Activated T-cell treated with anti-CD3 and anti-CD28 coated beads, Interleukin-2, amount 50 U/mL, for 4 hours (primary cell): ENCODE measurements at regions not wholly inside any gene's neighbourhood (a gene's known extent, or its start where the extent isn't known, plus 50 kb on each side); places are given as distances from the start of the nearest gene placed in this dataset.

Source experiments
- ATAC-seq, 2 donors: fragments of 200-7000 bp; cut with Tn5 transposase; one replicate each; pipeline ENCODE4 v1.10.0; 2021
- DNase-seq: peaks from one replicate; pipeline ENCODE4 v3.0.0-alpha.2; 2020
- H3K27me3 Mint-ChIP-seq: one replicate; pipeline ENCODE4 v1.8.0; 2021; ENCODE audit warnings: low read depth, mixed read lengths
- H3K36me3 Mint-ChIP-seq: one replicate; pipeline ENCODE4 v1.8.0; 2022; ENCODE audit warnings: mixed read lengths; ENCODE audit not compliant: insufficient read depth
- H3K4me1 Mint-ChIP-seq: one replicate; pipeline ENCODE4 v1.8.0; 2021; ENCODE audit warnings: low read depth, mixed read lengths
- H3K4me3 Mint-ChIP-seq: one replicate; pipeline ENCODE4 v1.8.0; 2021; ENCODE audit warnings: mild to moderate bottlenecking, moderate library complexity, mixed read lengths
- H3K9me3 Mint-ChIP-seq: one replicate; pipeline ENCODE4 v1.8.0; 2021; ENCODE audit warnings: mixed read lengths

- Mint-ChIP-seq H3K4me1 (peaks cover 2% of the 10 kb centered on the region), H3K27me3 (peaks cover 2% of the 10 kb centered on the region), H3K36me3 (no peaks in the 10 kb centered on the region), H3K9me3 (no peaks in the 10 kb centered on the region), H3K4me3 (no peak overlapping the region)
- DNase-seq (no peak), ATAC-seq (no peak)
These were observed 180.8 kb upstream of the ARGLU1 start for GRCh38 chr13:106748785-106749184.

- no peaks in the 10 kb centered on the region for H3K36me3 Mint-ChIP-seq
- no peak overlapping the region for H3K4me3 Mint-ChIP-seq
- no peak for ATAC-seq
- no peak for DNase-seq
- H3K9me3 Mint-ChIP-seq = no peaks in the 10 kb centered on the region
- H3K4me1 Mint-ChIP-seq = no peaks in the 10 kb centered on the region
- H3K27me3 Mint-ChIP-seq = no peaks in the 10 kb centered on the region
These were observed 176.6 kb upstream of the ARGLU1 start for GRCh38 chr13:106744516-106744915.

- no peaks in the 10 kb centered on the region for H3K9me3 Mint-ChIP-seq
- H3K36me3 Mint-ChIP-seq = no peaks in the 10 kb centered on the region
- H3K27me3 Mint-ChIP-seq = no peaks in the 10 kb centered on the region
- H3K4me3 Mint-ChIP-seq = no peak overlapping the region
- H3K4me1 Mint-ChIP-seq = no peaks in the 10 kb centered on the region
- DNase-seq (no peak), ATAC-seq (no peak)
These were observed 170.3 kb upstream of the ARGLU1 start for GRCh38 chr13:106738186-106738678.

GRCh38 chr13:106736941-106737340, 169.0 kb upstream of the ARGLU1 start:
- no peaks in the 10 kb centered on the region for H3K9me3 Mint-ChIP-seq
- no peak overlapping the region for H3K4me3 Mint-ChIP-seq
- H3K4me1 Mint-ChIP-seq = no peaks in the 10 kb centered on the region
- no peak for ATAC-seq
- no peaks in the 10 kb centered on the region for H3K36me3 Mint-ChIP-seq
- DNase-seq = no peak
- no peaks in the 10 kb centered on the region for H3K27me3 Mint-ChIP-seq

- no peaks in the 10 kb centered on the region for H3K27me3 Mint-ChIP-seq
- no peak for ATAC-seq
- no peak for DNase-seq
- H3K4me1 Mint-ChIP-seq = no peaks in the 10 kb centered on the region
- H3K9me3 Mint-ChIP-seq = no peaks in the 10 kb centered on the region
- no peak overlapping the region for H3K4me3 Mint-ChIP-seq
- H3K36me3 Mint-ChIP-seq = no peaks in the 10 kb centered on the region
These were observed 166.3 kb upstream of the ARGLU1 start for GRCh38 chr13:106734198-106734597.

- DNase-seq = no peak
- Mint-ChIP-seq H3K27me3 (peaks cover 4% of the 10 kb centered on the region), H3K9me3 (peaks cover 20% of the 10 kb centered on the region), H3K36me3 (no peaks in the 10 kb centered on the region), H3K4me1 (no peaks in the 10 kb centered on the region), H3K4me3 (no peak overlapping the region)
- ATAC-seq = no peak
These were observed 155.1 kb upstream of the ARGLU1 start for GRCh38 chr13:106723036-106723435.

- no peak for ATAC-seq
- DNase-seq = no peak
- Mint-ChIP-seq H3K4me3 (no peak overlapping the region), H3K4me1 (no peaks in the 10 kb centered on the region), H3K9me3 (peaks cover 20% of the 10 kb centered on the region), H3K36me3 (no peaks in the 10 kb centered on the region), H3K27me3 (peaks cover 4% of the 10 kb centered on the region)
These were observed 154.7 kb upstream of the ARGLU1 start for GRCh38 chr13:106722620-106723019.

- Mint-ChIP-seq H3K27me3 (peaks cover 4% of the 10 kb centered on the region), H3K4me3 (no peak overlapping the region), H3K4me1 (no peaks in the 10 kb centered on the region), H3K36me3 (no peaks in the 10 kb centered on the region), H3K9me3 (peaks cover 24% of the 10 kb centered on the region)
- DNase-seq (no peak), ATAC-seq (no peak)
These were observed 153.7 kb upstream of the ARGLU1 start for GRCh38 chr13:106721599-106721998.

- ATAC-seq (no peak), DNase-seq (no peak)
- Mint-ChIP-seq H3K4me3 (no peak overlapping the region), H3K4me1 (no peaks in the 10 kb centered on the region), H3K9me3 (peaks cover 20% of the 10 kb centered on the region), H3K27me3 (no peaks in the 10 kb centered on the region), H3K36me3 (no peaks in the 10 kb centered on the region)
These were observed 146.5 kb upstream of the ARGLU1 start for GRCh38 chr13:106714271-106714982.

- peaks cover 9% of the 10 kb centered on the region for H3K9me3 Mint-ChIP-seq
- ATAC-seq (no peak), DNase-seq (no peak)
- no peaks in the 10 kb centered on the region for H3K36me3 Mint-ChIP-seq
- H3K27me3 Mint-ChIP-seq = no peaks in the 10 kb centered on the region
- no peak overlapping the region for H3K4me3 Mint-ChIP-seq
- no peaks in the 10 kb centered on the region for H3K4me1 Mint-ChIP-seq
These were observed 144.4 kb upstream of the ARGLU1 start for GRCh38 chr13:106712381-106712780.

GRCh38 chr13:106710266-106710665, 142.3 kb upstream of the ARGLU1 start:
- no peaks in the 10 kb centered on the region for H3K4me1 Mint-ChIP-seq
- H3K36me3 Mint-ChIP-seq = no peaks in the 10 kb centered on the region
- no peaks in the 10 kb centered on the region for H3K27me3 Mint-ChIP-seq
- ATAC-seq = no peak
- no peak overlapping the region for H3K4me3 Mint-ChIP-seq
- peaks cover 5% of the 10 kb centered on the region for H3K9me3 Mint-ChIP-seq
- DNase-seq = no peak

- Mint-ChIP-seq H3K4me3 (no peak overlapping the region), H3K36me3 (no peaks in the 10 kb centered on the region), H3K4me1 (no peaks in the 10 kb centered on the region), H3K9me3 (peaks cover 3% of the 10 kb centered on the region), H3K27me3 (no peaks in the 10 kb centered on the region)
- ATAC-seq = no peak
- DNase-seq = no peak
These were observed 141.6 kb upstream of the ARGLU1 start for GRCh38 chr13:106709522-106709921.

- no peak for DNase-seq
- H3K4me1 Mint-ChIP-seq = no peaks in the 10 kb centered on the region
- H3K9me3 Mint-ChIP-seq = no peaks in the 10 kb centered on the region
- no peak overlapping the region for H3K4me3 Mint-ChIP-seq
- no peak for ATAC-seq
- no peaks in the 10 kb centered on the region for H3K36me3 Mint-ChIP-seq
- H3K27me3 Mint-ChIP-seq = no peaks in the 10 kb centered on the region
These were observed 134.6 kb upstream of the ARGLU1 start for GRCh38 chr13:106702505-106702904.

- DNase-seq = no peak
- H3K9me3 Mint-ChIP-seq = no peaks in the 10 kb centered on the region
- H3K4me3 Mint-ChIP-seq = no peak overlapping the region
- no peaks in the 10 kb centered on the region for H3K27me3 Mint-ChIP-seq
- H3K36me3 Mint-ChIP-seq = no peaks in the 10 kb centered on the region
- H3K4me1 Mint-ChIP-seq = no peaks in the 10 kb centered on the region
- no peak for ATAC-seq
These were observed 133.9 kb upstream of the ARGLU1 start for GRCh38 chr13:106701771-106702341.

- H3K9me3 Mint-ChIP-seq = no peaks in the 10 kb centered on the region
- no peak for ATAC-seq
- no peaks in the 10 kb centered on the region for H3K4me1 Mint-ChIP-seq
- no peaks in the 10 kb centered on the region for H3K27me3 Mint-ChIP-seq
- H3K4me3 Mint-ChIP-seq = no peak overlapping the region
- H3K36me3 Mint-ChIP-seq = no peaks in the 10 kb centered on the region
- DNase-seq = no peak
These were observed 132.5 kb upstream of the ARGLU1 start for GRCh38 chr13:106700439-106700838.
